COR-L47 (cell line): ENCODE measurements at regions not wholly inside any gene's neighbourhood (a gene's known extent, or its start where the extent isn't known, plus 50 kb on each side); places are given as distances from the start of the nearest gene placed in this dataset.
A peak's percentile ranks its signal among the peaks of the same experiment; 100 is the strongest.

ENCODE experiments used
- DNase-seq: peaks from one replicate; lab custom pipeline; 2025; lab: John Stamatoyannopoulos, UW

DNA sequence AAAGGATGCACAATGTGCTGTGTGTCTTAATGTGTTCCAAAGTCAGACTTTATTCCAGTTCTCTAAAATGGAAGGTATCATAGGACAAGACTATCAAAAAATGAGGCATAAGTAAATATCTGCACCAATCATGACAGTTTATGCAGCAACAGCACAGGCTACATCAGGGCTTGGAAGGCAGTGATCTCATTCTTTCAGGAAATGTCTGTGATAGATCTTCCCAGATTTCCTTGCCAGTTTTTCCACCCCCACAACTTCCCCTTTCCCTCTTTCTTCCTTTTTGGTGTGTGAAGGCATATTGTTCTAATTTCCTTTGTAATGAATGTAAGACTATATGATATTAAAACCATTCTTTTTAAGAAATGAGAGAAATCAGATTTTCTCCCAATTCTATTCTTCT lies 326.7 kb downstream of the ATP23 start:
- DNase-seq, result no peak

DNA sequence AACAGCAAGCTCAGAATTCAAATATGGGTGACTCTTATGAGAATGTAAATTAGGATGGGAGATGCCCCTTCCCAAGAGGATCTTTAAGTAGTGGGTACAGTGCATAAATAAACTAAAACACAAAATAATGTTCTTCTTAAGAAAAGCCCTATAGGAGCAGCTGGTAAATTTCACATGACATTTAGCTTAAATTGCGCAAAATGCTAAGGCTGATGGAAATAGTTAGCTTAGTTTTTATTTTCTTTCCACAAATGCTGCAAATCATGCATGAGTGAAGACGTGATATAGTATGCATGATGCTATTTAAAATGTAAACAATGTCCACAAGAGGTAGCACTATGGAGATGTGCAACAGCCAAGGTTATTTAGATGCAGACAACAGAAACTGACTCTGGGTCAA lies 328.1 kb downstream of the ATP23 start:
- DNase-seq, result no peak

DNA sequence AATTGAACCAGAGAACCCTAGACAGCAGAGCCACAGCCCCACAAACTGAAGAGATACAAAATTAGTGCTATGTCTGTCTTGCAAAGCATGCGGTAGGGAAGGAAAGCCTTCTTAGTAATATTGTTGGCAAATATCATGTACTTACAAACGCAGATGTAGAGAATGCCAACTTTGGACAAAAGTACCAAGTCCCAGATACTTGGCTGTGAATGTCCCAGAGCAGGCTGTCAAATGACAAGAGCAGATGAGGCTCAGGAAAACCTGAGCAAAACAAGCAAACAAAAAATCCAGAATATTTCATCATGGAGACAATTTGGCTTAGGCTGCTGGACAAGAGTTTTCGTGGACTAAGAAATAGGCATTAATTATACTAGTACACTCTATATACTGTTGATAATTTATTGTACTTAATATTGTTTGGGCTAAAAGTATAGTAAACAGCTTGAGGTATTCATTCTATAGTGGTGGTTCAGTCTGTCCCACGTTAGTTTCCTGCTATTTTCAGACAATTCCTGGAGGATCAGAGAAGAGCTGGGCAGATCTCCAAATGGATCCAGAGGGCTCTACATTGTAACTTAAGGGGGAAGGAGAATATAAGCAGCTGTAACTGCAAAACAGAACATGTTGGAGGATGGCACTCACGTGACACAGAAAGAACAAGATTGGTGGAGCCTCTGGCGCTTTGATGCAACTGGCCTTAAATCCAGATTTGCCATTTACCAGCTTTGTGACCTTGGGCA lies 329.8 kb downstream of the ATP23 start:
- DNase-seq, result no peak

DNA sequence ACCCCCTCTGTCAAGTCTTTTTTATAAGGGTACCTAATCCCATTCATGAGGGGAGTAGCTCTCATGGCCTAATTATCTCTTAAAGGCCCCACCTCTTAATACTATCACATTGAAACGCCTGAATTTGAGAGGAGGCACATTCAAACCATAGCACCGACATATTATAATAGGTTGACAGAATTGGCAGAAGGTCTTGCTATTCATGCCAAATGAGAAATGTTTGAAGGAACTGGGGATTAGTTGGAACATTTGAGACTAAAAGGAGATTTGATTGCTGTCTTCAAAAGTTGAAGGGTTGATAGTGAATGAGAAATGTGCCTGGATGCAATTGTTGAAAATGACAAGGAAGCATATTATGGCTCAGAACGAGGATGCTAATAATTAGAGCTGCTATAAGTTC lies 331.1 kb downstream of the ATP23 start:
- DNase-seq, result no peak

DNA sequence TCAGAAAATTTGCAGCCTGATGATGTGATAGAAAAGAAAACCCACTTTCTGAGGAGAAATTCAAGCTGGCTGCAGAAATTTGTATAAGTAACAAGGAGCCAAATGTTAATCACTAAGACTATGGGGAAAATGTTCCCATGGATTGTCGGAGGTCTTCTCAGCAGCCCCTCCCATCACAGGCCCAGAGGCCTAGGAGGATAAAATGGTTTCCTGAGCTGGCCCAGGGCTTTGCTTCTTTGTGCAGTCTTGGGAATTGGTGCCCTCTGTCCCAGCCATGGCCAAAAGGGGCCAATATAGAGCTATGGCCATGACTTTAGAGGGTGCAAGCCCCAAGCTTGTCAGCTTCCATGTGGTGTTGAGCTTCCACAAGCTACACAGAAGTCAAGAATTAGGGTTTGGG lies 335.9 kb downstream of the ATP23 start:
- DNase-seq, result no peak

DNA sequence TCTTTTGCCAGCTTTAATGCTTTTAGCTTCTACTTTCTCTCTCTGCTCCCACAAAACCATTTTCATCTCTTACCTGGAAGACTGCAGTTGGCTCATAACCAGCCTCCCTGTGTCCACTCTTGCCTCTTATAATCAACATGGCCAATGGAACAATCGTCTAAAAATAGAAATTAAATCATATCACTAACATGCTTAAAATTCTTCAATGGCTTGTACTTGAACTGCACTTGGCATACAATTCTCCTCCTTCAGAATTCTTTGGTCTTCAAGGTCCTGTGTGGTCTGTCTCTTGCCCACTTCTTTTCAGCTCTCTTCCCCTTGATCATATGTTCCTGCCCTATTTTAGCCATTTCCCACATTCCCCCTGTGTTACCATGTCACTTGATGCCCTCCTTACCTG lies 342.2 kb downstream of the ATP23 start:
- no peak for DNase-seq

DNA sequence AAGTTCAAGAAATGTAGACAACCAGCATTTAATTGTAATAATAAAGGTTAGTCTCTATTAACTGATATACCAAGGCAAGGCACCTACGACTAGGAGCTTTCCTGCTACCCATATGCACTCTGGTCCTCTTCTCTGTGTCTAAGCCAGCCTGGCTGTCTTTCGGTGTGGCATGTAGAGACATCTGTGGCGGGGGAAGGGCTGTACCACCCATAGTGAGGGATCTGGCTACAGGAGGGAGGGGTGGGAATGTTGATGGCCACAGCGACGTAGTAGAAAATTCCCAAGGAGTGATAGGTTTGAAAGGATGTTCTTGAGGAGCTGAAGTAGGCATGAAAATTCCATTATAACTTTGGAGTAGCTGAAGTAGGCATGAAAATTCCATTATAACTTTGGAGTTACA lies 344.2 kb downstream of the ATP23 start:
- DNase-seq, result no peak

DNA sequence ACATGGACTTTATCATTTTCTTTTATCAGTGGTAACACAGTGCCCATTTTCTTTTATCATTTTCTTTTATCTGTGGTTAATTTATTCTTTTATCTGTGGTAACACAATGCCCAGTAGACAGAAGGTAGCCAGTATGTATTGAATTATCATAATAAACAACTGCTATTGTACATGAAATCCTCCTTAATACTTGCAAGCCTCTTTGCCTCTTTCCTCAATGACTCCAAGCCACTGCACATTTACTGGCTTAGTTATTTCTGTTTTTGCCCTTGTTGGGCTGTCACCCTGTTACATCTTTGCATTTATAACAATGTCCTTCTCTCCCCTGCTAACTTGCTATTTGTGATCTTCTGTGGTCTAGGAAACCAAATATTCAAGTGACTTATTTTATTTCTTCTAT lies 345.0 kb downstream of the ATP23 start:
- DNase-seq, result no peak

DNA sequence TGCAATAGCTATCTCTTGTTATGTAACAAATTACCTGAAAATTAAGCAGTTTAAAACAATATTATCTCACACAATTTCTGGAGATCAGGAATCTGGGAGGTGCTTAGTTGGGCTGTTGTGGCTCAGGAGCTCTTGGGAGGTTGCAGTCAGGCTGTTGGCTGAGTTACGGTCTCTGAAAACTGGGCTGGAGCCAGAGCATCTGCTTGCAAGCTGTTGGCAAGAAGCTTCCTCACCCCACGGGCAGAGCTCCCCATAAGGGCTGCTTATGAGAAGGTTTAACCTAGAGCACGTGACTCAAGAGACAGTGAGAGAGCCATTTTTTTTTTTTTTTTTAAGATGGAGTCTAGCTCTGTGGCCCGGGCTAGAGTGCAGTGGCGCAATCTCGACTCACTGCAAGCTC lies 346.8 kb downstream of the ATP23 start:
- DNase-seq, result no peak

DNA sequence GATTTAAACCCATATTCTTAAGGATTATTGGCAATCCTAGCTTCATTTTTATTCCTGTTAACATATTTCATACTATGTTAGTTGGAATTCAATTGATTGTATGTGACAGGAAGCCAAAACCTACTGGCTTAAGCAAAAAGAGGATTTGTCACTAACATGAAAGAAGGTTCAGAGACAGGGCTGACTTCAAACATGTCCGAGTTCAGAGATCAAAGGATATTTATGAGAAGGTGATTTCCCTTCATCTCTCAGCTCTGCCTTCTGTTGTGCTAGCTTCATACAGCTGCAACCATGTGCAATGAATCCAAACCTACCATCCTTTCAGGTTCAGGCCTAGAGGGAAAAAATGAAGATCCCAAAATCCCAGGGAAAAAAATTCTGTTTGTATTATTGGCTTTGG lies 349.7 kb downstream of the ATP23 start:
- no peak for DNase-seq

DNA sequence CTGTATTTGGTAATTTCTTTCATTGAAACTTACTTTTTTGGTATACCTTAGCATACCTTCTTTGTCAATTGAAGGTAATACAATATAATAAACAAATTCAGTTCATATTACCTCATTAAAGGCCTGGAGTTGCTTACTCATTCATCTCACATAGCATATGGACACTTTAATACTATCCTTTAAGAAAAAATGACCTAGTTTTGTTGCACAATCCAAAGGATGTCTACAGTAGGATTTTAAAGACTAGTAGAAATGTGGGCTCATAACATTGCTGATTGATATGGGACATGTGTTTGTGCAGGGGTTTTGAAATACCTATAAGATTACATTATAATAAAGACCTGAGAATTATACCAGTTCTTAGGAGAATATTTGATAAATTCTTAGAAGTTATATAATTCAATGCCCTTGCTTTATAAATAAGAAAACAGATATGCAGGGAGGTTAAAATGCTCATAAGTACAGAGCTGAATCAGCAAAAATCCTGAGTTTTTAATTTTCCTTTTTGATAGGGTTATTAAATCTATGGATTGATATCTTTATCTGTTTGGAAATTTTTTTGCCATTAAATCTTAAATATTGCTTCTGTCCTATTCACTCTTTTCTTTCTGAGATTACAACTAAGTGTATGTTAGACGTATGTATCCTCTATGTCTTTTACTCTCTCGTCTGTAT lies 352.1 kb downstream of the ATP23 start:
- DNase-seq, result no peak

DNA sequence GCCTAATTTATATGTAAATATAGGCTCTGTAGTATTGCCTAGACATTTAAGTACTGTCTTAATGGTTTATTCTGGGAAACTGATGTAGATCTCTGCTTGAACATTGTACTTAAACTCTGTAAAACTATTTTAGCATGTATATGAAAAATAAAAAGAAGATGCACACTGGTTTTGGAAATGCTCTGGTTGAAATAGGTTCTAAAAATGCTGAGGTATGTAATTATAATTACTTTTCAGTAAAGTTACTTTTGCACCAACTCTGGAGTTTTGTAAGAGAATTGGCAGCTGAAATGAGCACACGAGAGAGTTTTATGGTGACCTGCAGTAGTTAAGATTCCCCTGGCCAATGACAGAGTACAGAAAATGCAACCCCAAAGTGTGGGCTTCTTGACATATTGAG lies 353.9 kb downstream of the ATP23 start:
- DNase-seq, result no peak

DNA sequence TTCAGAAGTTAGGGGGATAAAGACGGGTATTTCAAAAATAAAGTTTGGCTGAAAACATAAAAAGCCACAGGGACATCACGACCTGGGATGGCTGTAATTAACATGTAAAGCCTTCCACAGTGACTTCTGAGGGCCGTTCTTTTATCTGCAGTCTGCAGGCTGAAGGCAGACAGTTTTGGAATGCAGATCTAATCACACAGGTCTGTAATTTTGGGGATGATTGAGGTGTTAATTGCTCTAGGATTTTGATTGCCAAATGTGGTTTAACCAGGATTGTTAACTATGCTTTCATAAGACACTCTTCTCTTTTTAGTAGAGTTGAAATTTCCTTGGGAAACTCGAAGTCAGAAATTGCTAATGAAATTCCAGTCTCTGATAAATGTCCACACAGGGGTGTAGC lies 355.5 kb downstream of the ATP23 start:
- DNase-seq, result no peak

DNA sequence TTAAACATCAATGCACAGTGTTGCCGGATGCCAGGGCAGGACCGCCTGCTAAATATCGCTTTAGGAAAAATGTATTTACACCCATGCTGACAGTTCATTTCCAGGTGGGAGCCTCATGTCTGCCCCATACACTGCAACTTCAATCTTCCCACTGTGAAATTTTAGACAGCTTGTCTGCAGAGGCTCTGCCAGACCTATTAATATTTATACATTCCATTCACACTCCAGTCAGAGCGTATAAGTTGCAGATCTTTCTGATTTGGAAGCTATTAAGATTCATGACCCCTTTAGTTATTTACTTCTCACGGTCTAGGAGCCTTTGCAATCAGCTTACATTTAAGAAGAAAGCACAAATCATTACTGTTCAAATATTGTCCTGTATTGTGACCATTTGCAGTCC lies 357.4 kb downstream of the ATP23 start:
- DNase-seq, result no peak

DNA sequence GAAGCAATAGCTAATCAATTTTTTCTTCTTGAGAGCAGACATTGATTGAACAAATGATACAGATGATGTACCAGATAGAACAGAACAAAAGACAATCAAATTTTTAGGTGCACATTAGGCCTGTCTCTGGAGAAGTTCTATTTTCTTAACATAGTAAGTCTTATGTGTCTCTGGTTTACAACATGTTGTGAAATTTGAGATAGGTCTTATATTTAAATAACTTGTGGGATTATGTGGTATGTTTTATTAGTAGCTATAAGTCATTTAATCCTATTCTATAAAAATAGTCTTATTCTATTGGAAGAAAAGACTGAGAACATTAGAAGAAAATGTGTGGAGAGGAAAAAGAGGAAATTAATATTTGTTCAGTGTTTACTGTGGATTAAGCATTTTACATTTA lies 358.0 kb downstream of the ATP23 start:
- no peak for DNase-seq

DNA sequence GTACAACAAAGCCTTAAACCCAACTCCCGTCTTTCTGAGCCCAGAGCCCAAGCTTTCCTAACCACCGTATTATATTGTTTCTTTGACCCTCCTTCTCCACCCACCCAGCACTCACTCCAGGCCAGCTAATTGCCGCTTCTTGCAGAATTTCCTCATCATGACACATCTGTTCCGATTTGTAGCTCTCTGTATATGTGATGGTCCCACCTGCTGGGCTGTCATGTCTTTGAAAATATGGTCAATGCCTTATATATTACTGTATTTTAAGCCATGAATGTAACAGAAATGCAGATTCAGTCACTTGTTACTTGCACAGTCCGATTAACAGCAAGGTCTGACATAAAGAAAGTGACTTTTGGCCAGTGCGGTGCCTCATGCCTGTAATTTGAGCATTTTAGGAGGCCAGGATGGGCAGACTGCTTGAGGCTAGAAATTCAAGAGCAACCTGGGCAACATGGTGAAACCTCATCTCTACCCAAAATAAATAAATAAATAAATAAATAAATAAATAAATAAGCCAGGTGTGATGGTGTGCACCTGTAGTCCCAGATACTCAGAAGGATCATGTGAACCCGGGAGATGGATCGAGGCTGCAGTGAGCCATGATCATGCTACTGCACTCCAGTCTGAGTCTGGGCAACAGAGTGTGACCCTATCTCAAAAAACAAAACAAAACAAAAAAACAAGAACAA lies 359.8 kb downstream of the ATP23 start:
- no peak for DNase-seq

DNA sequence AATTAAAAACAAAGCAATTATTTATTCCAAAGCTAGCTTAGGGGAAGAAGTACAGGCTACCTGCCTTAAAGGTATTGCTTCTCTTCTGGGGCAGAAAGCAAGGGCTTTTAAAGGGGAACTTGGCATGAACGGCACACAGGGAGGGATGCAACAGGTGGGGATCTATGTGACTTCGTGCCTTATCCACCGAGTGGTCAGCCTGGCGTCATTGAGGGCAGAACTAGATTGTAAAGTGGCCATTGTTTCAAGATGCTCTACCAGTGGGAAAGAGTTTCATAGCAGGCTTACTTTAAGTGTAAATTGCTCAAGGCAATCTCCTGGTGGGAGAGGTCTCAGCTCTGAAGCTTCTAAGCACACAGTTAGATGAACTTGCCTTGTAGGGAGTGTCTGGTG lies 360.4 kb downstream of the ATP23 start:
- DNase-seq, result no peak

DNA sequence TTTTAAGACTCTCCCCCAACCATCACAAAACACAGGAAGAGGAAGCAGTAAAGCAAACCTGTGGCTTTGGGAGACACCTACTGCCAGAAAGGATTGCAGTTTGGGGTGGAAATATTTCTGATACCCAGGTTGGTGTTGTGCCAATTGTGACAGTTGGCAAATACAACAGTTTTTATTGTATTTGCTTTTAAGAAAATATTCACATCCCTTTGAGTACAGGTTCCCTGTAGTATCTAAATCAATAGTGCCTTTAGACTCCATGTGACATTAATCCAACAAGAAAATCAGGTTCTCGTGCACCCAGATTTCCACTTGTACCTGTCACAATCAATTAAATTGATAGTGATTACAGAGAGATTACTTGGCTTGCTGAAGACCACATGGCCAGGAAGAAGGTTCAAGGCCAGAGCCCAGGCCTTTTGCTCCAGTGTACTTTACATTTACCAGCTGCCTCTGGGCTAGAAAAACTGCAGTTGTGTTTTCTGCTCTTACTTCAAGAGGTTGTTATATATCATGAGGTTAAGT lies 361.2 kb downstream of the ATP23 start:
- peak; percentile 19 for DNase-seq

DNA sequence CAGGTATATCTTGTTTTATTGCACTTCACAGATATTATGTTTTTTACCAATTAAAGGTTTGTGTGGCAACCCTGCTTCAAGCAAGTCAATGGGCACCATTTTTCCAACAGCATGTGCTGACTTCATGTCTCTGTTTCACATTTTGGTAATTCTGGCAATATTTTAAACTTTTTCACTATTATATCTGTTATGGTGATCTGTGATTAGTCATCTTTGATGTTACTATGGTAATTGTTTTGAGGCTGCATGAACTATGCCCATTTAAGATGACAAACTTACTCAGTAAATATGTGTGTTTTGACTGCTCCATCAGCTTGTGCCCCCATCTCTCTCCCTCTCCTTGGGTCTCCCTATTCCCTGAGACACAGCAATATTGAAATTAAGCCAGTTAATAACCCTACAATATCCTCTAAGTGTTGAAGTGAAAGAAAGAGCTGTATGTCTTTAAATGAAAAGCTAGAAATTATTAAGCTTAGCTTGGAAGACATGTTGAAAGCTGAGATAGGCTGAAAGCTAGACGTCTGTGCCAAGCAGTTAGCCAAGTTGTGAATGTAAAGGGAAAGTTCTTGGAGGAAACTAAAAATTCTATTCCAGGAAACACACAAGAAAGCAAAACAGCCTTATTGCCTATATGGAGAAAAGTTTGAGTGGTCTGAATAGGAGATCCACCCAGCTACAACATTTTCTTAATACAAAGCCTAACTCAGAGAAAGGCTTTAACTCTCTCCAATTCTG lies 365.1 kb downstream of the ATP23 start:
- no peak for DNase-seq

DNA sequence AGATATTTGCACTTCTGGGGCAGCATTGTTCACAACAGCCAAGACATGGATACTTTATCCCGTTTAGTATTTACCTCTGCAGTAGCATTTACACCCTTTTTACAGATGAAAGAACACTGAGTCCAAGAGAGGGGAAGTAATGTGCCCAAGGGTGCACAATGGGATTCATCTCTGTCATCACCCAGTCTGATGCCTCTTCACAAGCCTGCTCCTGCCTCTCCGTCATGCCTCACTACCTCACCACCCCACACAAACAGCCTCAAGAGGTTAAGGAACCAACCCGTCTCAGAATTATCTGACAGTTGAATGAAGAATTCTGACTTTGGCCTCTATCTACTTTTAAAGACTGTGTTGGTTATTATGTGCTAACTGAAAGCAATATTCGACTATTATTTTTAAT lies 368.4 kb downstream of the ATP23 start:
- no peak for DNase-seq

DNA sequence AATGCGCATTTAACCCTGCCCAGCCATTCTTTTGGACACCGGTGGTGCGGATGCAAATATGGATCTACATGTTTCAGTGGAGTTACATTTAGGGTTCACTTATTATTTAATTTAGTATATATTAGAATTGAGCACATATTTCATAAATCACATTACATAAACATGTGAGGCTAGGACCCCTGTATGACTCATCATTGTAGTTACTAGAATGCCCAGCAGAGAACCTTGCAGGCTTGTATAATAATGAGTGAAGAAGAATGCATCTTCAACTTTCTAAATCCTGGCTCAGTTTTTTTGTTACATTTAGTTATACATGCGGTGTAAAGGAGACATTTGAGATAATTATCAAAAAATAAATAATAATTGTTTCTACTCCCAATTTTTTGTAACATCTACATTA lies 369.0 kb downstream of the ATP23 start:
- no peak for DNase-seq

DNA sequence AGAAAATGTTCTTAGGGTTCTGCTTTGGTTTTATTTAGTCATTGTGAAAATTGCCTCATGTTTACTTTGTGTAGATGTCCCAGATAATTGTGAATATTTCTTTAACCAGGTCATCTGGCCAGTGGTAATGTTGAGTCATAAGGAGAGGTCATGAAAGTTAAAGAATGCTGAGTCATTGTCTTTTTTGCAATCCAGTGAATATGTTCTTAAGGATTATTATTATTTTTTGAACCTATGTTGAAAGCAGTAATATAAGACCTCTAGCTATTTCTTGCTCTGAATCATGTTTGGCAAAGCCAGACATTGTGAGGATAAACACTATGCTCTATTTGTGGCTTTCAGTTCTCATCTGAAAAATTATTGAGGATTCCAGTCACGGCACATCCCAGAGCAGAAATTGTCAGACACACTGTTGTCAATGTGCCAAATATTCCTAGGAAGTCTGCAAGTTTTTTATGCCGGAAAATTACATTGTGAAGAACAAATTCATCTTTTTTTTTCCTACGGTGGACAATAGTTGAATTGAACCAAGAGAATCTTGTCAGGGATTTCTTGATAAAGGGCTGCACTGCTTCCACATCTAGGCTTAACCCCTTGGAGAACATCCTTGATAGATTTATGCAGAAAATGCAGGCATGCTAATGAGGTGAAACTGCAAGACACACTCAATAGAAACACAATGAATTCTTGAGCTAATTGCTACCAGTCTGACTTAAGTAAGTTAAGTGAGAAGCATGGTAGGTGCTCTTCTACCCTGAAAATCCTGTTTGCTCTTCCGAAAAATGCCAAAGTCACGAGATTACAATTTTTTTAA lies 369.6 kb downstream of the ATP23 start:
- DNase-seq, result no peak
